Aorta (tissue), 5 donors: ENCODE measurements at regions not wholly inside any gene's neighbourhood (a gene's known extent, or its start where the extent isn't known, plus 50 kb on each side); places are given as distances from the start of the nearest gene placed in this dataset.

Experiments used
- ATAC-seq: fragments of 200-7000 bp; cut with Tn5 transposase; one replicate; pipeline ENCODE4 v1.9.1; 2022; ENCODE audit warnings: moderate library complexity; ENCODE audit not compliant: low FRiP score
- DNase-seq, 2 donors: peaks; one replicate each; pipeline ENCODE4 v3.0.0-alpha.2; 2020
- H3K27ac ChIP-seq, 2 donors: one replicate each; pipeline ENCODE4 v1.5.1; 2013; ENCODE audit warnings: low read length in 2 of 2, mild to moderate bottlenecking in 2 of 2, moderate library complexity in 2 of 2, control low read depth in 1 of 2, inconsistent platforms in 1 of 2, low read depth in 1 of 2
- H3K27me3 ChIP-seq, 2 donors: one replicate each; pipeline ENCODE4 v1.6.1; 2013; ENCODE audit warnings: control low read depth in 1 of 2, low read length in 1 of 2, mild to moderate bottlenecking in 1 of 2, moderate library complexity in 1 of 2; ENCODE audit not compliant: insufficient read depth in 2 of 2, control insufficient read depth in 1 of 2
- H3K36me3 ChIP-seq, 2 donors: one replicate each; pipeline ENCODE4 v1.6.1; 2013; ENCODE audit warnings: control low read depth in 1 of 2, low read length in 1 of 2, mild to moderate bottlenecking in 1 of 2; ENCODE audit not compliant: insufficient read depth in 2 of 2, control insufficient read depth in 1 of 2
- H3K4me1 ChIP-seq, 2 donors: one replicate each; pipeline ENCODE4 v1.6.1; 2013; ENCODE audit warnings: low read length in 2 of 2, control low read depth in 1 of 2, mild to moderate bottlenecking in 1 of 2, moderate library complexity in 1 of 2; ENCODE audit not compliant: insufficient read depth in 2 of 2, control insufficient read depth in 1 of 2
- H3K4me3 ChIP-seq, 2 donors: one replicate each; pipeline ENCODE4 v1.5.1; 2013; ENCODE audit warnings: low read length in 2 of 2, control low read depth in 1 of 2, mild to moderate bottlenecking in 1 of 2
- H3K9me3 ChIP-seq: one replicate; pipeline ENCODE4 v1.6.1; 2013; ENCODE audit warnings: mild to moderate bottlenecking, low read length; ENCODE audit not compliant: control insufficient read depth
- WGBS, 2 donors: extraction: QIAGEN DNeasy Blood & Tissue Kit; methylation state at CpG; one replicate each; pipeline ENCODE4 v1.1.7; 2013; 5-methylcytosine and 5-hydroxymethylcytosine counted together
- intact Hi-C, 2 donors: fragments of 100-400 bp; cut with DNase I; formaldehyde crosslinking; loops; one replicate each; pipeline versions ENCODE4 v1.14.2 to v1.15.0; 2022
- donor health status: healthy with polysubstance abuse.
- donor health status: Bipolar disorder and iron deficiency.
- donor health status: DM: no; HTN: no; CAD: no.
- donor health status: DM: no; HTN: no; CAD: no.
- donor health status: DM: yes; HTN: yes; CAD: no.

- no peak overlapping the region for H3K4me3 ChIP-seq
- H3K36me3 ChIP-seq = no peaks in the 10 kb centered on the region
- ATAC-seq (no peak), DNase-seq (no peak)
- H3K9me3 ChIP-seq = no peaks in the 10 kb centered on the region
- WGBS, 2 donors = 79 to 82% methylated on average over 3 of the region's 3 CpGs
- intact Hi-C loops = no loop called here
- no peak overlapping the region for H3K27ac ChIP-seq
- H3K4me1 ChIP-seq = no peaks in the 10 kb centered on the region
- no peaks in the 10 kb centered on the region for H3K27me3 ChIP-seq
These were observed 1132.4 kb downstream of the FLRT2 start for GRCh38 chr14:86662334-86662733.

DNA sequence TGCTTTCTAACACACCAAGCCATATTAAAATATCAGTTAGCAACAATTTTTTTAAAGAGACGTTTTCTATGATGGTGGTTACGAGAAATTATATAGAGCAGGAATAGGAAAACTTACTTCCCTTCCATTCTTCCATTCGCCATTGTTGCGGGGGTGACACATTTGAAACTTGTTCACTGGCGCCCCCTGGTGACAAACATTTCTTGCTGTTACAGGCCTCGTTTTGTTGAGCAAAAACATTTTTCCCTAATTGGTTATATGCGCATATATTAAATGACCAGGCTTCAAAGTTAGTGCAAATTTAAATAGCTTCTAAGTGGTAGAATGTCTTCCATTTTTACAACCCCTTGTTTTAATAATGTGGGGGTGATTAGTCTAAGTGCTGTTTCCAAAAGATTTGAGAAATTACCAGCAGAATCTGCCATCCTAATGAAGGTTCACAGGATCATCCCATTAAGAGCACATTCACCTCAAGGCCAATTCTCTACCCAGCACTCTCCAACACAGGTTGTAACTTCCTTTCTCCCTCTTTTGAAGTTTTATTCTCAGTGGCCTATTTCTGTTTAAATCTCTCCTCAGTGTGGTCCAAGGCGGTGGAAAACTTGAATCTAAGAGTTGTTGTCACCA lies 1124.7 kb downstream of the FLRT2 start:
- ATAC-seq (no peak), DNase-seq (no peak)
- Histone ChIP-seq H3K4me3 (no peak overlapping the region), H3K9me3 (no peaks in the 10 kb centered on the region), H3K27me3 (no peaks in the 10 kb centered on the region), H3K36me3 (no peaks in the 10 kb centered on the region), H3K4me1 (no peaks in the 10 kb centered on the region), H3K27ac (no peak overlapping the region)
- WGBS, 2 donors = 64 to 68% methylated on average over 8 of the region's 8 CpGs
- intact Hi-C loops = no loop called here

GRCh38 chr14:86652526-86652925 lies 1122.6 kb downstream of the FLRT2 start:
- DNase-seq = no peak
- intact Hi-C loops = no loop called here
- Histone ChIP-seq H3K27me3 (no peaks in the 10 kb centered on the region), H3K4me1 (no peaks in the 10 kb centered on the region), H3K4me3 (no peak overlapping the region), H3K27ac (no peak overlapping the region), H3K36me3 (no peaks in the 10 kb centered on the region), H3K9me3 (no peaks in the 10 kb centered on the region)
- no peak for ATAC-seq
- 72 to 74% methylated on average over 4 of the region's 4 CpGs for WGBS, 2 donors

DNA sequence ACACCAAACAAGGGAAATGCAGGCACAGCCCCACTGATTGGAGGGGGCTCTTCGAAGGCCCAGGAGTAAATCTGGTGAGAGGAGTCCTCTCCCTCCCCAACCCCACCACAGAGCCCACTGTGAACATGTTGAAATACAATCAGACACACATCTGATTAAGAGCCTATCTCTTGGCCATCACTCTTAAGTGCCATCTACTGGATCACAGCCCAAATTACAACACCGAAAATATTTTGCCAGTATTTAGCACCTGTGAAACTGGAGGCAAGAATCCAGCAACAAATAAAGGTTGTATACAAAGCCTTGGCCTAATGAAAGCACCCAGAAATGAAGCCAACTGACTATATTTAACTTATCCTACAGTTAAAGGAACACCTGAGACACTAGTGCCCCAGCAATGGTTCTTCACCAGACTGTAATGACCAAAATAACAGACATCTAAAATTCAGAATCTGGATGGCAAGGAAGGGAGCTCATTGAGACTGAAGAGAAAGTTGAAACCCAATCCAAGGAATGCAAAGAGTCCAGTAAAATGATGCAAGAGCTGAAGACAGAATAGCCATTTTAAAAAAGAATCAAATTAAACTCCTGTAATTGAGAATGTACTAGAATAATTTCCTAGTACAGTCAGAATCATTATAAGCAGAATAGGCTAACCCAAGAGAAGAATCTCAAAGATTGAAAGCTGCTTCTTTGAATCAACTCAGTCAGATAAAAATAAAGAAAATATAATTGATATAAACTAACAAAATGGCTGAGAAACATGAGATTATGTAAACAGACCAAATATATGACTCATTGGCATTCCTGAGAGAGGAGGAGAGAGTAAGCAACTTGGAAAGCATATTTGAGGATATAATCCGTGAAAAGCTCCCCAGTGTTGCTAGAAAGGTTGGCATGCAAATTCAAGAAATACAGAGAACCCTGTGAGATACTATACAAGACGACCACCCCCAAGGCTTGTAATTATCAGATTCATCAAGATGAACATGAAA lies 1117.0 kb downstream of the FLRT2 start:
- DNase-seq = no peak
- Histone ChIP-seq H3K27ac (no peak overlapping the region), H3K4me3 (no peak overlapping the region), H3K9me3 (no peaks in the 10 kb centered on the region), H3K4me1 (no peaks in the 10 kb centered on the region), H3K36me3 (no peaks in the 10 kb centered on the region), H3K27me3 (no peaks in the 10 kb centered on the region)
- 87% methylated on average over 4 of the region's 4 CpGs for WGBS, 2 donors
- ATAC-seq = no peak
- intact Hi-C loops = no loop called here

DNA sequence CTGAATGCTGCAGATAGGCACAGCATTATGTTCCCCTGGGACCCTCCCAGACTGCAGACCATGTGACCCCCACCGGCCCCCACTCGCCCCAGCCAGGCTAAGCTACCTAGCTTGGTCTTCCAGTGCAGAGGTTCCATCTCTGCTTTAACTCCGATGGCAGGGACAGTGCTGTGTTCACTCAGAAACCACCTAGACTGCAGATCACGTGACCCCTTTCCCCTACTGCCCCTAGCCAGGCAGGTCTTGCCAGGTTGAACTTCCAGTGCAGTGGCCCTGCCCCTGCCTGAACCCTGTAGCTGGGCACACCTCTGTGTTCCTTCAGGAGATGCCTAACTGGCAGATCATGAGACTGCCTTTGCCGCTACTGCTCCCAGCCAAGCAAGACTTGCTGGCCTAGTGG lies 1116.2 kb downstream of the FLRT2 start:
- H3K27me3 ChIP-seq = no peaks in the 10 kb centered on the region
- peak in 1 of 2 donors; percentile 62 for DNase-seq

GRCh38 chr14:86641310-86641709 lies 1111.4 kb downstream of the FLRT2 start:
- Histone ChIP-seq H3K36me3 (no peaks in the 10 kb centered on the region), H3K27me3 (no peaks in the 10 kb centered on the region)
- ATAC-seq = no peak

More for the DNA sequence above, 1116.2 kb downstream of the FLRT2 start:
- WGBS, 2 donors = 90 to 91% methylated on average over 5 of the region's 5 CpGs
- Histone ChIP-seq H3K4me3 (no peak overlapping the region), H3K36me3 (no peaks in the 10 kb centered on the region), H3K4me1 (no peaks in the 10 kb centered on the region), H3K9me3 (no peaks in the 10 kb centered on the region), H3K27ac (no peak overlapping the region)
- intact Hi-C loops = no loop called here
- ATAC-seq = no peak

DNA sequence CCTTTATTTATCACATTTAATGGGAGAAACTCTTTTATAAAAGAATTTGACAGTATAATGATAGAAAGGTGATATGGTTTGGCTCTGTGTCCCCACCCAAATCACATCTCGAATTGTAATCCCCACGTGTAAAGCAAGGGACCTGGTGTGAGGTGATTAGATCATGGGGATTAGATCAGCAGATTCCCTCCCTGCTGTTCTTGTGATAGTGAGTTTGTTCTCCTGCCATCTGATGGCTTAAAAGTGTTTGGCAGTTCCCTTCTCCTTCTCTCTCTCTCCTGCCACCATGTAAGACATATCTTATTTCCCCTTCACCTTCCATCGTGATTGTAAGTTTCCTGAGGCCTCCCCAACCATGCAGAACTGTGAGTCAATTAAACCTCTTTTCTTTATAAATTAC lies 1110.3 kb downstream of the FLRT2 start:
- intact Hi-C loops = no loop called here
- no peaks in the 10 kb centered on the region for H3K36me3 ChIP-seq
- DNase-seq = no peak
- no peaks in the 10 kb centered on the region for H3K27me3 ChIP-seq
- no peaks in the 10 kb centered on the region for H3K4me1 ChIP-seq
- ATAC-seq = no peak
- H3K9me3 ChIP-seq = no peaks in the 10 kb centered on the region
- H3K27ac ChIP-seq = no peak overlapping the region
- H3K4me3 ChIP-seq = no peak overlapping the region
- 63 to 74% methylated on average over 3 of the region's 3 CpGs for WGBS, 2 donors

More at GRCh38 chr14:86641310-86641709, 1111.4 kb downstream of the FLRT2 start:
- Histone ChIP-seq H3K4me1 (no peaks in the 10 kb centered on the region), H3K9me3 (no peaks in the 10 kb centered on the region), H3K4me3 (no peak overlapping the region), H3K27ac (no peak overlapping the region)
- intact Hi-C loops = no loop called here
- DNase-seq = no peak

GRCh38 chr14:86639666-86640065 lies 1109.7 kb downstream of the FLRT2 start:
- DNase-seq = no peak
- ATAC-seq = no peak
- intact Hi-C loops = no loop called here
- no peak overlapping the region for H3K4me3 ChIP-seq
- H3K36me3 ChIP-seq = no peaks in the 10 kb centered on the region
- no peak overlapping the region for H3K27ac ChIP-seq
- no peaks in the 10 kb centered on the region for H3K9me3 ChIP-seq
- H3K4me1 ChIP-seq = no peaks in the 10 kb centered on the region
- H3K27me3 ChIP-seq = no peaks in the 10 kb centered on the region

DNA sequence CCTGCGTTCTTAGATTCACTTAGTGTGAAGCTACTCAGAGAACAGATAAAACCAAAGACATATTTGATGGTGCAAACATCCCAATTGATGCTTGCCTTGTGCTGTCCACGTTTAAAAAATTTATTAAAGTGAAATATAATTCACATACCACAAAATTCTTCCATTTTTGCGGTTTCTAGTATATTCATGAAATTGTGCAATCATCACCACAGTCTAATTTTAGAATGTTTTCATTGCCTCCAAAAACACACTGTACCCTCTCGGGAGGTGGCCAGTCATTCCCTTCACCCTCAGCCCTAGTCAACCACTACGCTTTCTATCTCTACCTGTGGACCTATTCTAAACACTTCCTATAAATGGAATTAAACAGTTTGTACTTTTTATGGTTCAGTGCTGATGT lies 1109.2 kb downstream of the FLRT2 start:
- intact Hi-C loops = no loop called here
- Histone ChIP-seq H3K36me3 (no peaks in the 10 kb centered on the region), H3K4me3 (no peak overlapping the region), H3K27ac (no peak overlapping the region), H3K4me1 (no peaks in the 10 kb centered on the region), H3K9me3 (no peaks in the 10 kb centered on the region), H3K27me3 (no peaks in the 10 kb centered on the region)
- 40 to 55% methylated on average over 5 of the region's 5 CpGs for WGBS, 2 donors
- DNase-seq (no peak), ATAC-seq (no peak)
